ENCODE measurements at regions not wholly inside any gene's neighbourhood (a gene's known extent, or its start where the extent isn't known, plus 50 kb on each side); places are given as distances from the start of the nearest gene placed in this dataset.

GRCh38 chr7:132001146-132001545 is 444.7 kb upstream of the PODXL start:
- TF ChIP-seq CTCF (IDR thresholded peaks at IDR 0.05) = no peak
- no peak for TF ChIP-seq POLR2A (IDR thresholded peaks at IDR 0.05)
- TF ChIP-seq POLR2AphosphoS5 (IDR thresholded peaks at IDR 0.05) = no peak
